SU-DHL-6 (cell line): ENCODE measurements at regions not wholly inside any gene's neighbourhood (a gene's known extent, or its start where the extent isn't known, plus 50 kb on each side); places are given as distances from the start of the nearest gene placed in this dataset.

ENCODE experiments used
- H2AFZ ChIP-seq: fragments of 200-600 bp; sonication (generic); 2 replicates; pipeline ENCODE4 v1.6.1; 2014; ENCODE audit warnings: low read depth, mild to moderate bottlenecking, moderate library complexity, mixed read lengths, antibody characterized with exemption, low read length; ENCODE audit not compliant: severe bottlenecking
- H3F3A ChIP-seq: fragments of 200-600 bp; shearing (Covaris generic); 2 replicates; pipeline ENCODE4 v1.6.0; 2016; ENCODE audit warnings: antibody characterized with exemption, mild to moderate bottlenecking; ENCODE audit not compliant: insufficient read depth
- H3K27ac ChIP-seq: fragments of 200-600 bp; sonication (generic); 2 replicates; pipeline ENCODE4 v1.5.1; 2016; ENCODE audit warnings: low read depth, mild to moderate bottlenecking, low read length, moderate library complexity, mixed read lengths
- H3K27me3 ChIP-seq: fragments of 200-600 bp; sonication (generic), shearing (Covaris generic); 2 replicates; pipeline ENCODE4 v1.6.0; 2014; ENCODE audit warnings: mild to moderate bottlenecking, low read length
- H3K36me3 ChIP-seq: fragments of 200-600 bp; sonication (generic); 2 replicates; pipeline ENCODE4 v1.6.1; 2014; ENCODE audit warnings: mild to moderate bottlenecking, low read length, mixed read lengths
- H3K4me2 ChIP-seq: fragments of 300-600, 200-600 bp; shearing (Covaris generic), sonication (generic); 2 replicates; pipeline ENCODE4 v1.6.0; 2014; ENCODE audit warnings: low read length, low read depth, mild to moderate bottlenecking; ENCODE audit not compliant: poor library complexity, severe bottlenecking
- H3K4me3 ChIP-seq: fragments of 200-600 bp; sonication (generic); 2 replicates; pipeline ENCODE4 v1.5.1; 2014; ENCODE audit warnings: antibody characterized with exemption, low read length, mild to moderate bottlenecking, mixed read lengths; ENCODE audit not compliant: insufficient read depth, poor library complexity, severe bottlenecking
- H3K79me2 ChIP-seq: fragments of 200-600 bp; sonication (generic); 2 replicates; pipeline ENCODE4 v1.6.1; 2014; ENCODE audit warnings: mild to moderate bottlenecking, low read length, moderate library complexity; ENCODE audit not compliant: insufficient read depth
- H3K9ac ChIP-seq: fragments of 200-600 bp; sonication (generic); 2 replicates; pipeline ENCODE4 v1.7.0; 2014; ENCODE audit warnings: mild to moderate bottlenecking, low read length
- H3K9me2 ChIP-seq: fragments of 200-600 bp; sonication (generic); replicated peaks from 2 replicates; pipeline ENCODE4 v1.6.1; 2014; ENCODE audit warnings: low read length; ENCODE audit not compliant: insufficient read depth
- H3K9me3 ChIP-seq: fragments of 200-600 bp; sonication (generic); 2 replicates; pipeline ENCODE4 v1.6.1; 2014; ENCODE audit warnings: low read length, mixed read lengths; ENCODE audit not compliant: insufficient read depth
- H4K20me1 ChIP-seq: fragments of 200-600 bp; sonication (generic); 2 replicates; pipeline ENCODE4 v1.6.1; 2014; ENCODE audit warnings: low read depth, mild to moderate bottlenecking, antibody characterized with exemption, low read length, moderate library complexity, mixed read lengths
- EZH2phosphoT487 ChIP-seq: fragments of 200-600 bp; sonication (generic), shearing (Covaris generic); conservative IDR thresholded peaks from 2 replicates; pipeline ENCODE4 v1.6.1; 2018; ENCODE audit warnings: mild to moderate bottlenecking, antibody characterized with exemption, low read length, moderate library complexity, mixed read lengths
- TF ChIP-seq, protein P1 (sequence below): fragments of 200-600 bp; sonication (generic); IDR thresholded peaks from one replicate; pipeline ENCODE4 v1.5.1; 2017; ENCODE audit warnings: antibody characterized with exemption, mild to moderate bottlenecking, low read length, moderate library complexity; ENCODE audit not compliant: insufficient read depth, poor library complexity, severe bottlenecking

DNA sequence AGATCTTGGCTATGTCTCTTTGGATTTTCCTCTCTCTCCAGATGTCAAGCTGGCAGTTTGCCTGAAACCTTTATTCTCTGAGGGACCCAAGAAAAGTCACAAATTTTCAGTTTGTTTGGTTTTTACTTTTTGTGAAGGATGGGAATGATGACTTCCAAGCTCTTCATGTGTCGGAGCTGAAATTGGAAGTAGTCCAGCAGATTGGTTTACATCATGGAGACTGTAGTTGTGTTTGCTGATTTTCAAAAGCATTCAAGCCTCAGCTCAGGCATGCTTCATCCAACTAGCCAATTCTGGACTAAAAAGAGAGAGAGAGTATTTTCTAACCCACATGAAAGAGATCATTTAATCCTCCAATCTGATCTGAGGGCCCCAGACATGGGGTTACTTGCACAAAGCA lies 326.2 kb upstream of the AUTS2 start:
- no peak overlapping the region for H3K4me3 ChIP-seq
- no peaks in the 10 kb centered on the region for H3K79me2 ChIP-seq
- H3K27me3 ChIP-seq, result no peaks in the 10 kb centered on the region
- H3K4me2 ChIP-seq, result no peak overlapping the region
- no peaks in the 10 kb centered on the region for H4K20me1 ChIP-seq
- no peak overlapping the region for H2AFZ ChIP-seq
- H3K9me2 ChIP-seq, result no peaks in the 10 kb centered on the region
- H3K9ac ChIP-seq, result no peak overlapping the region
- H3K36me3 ChIP-seq, result no peaks in the 10 kb centered on the region
- no peak overlapping the region for H3K27ac ChIP-seq
- TF ChIP-seq, protein P1, sequence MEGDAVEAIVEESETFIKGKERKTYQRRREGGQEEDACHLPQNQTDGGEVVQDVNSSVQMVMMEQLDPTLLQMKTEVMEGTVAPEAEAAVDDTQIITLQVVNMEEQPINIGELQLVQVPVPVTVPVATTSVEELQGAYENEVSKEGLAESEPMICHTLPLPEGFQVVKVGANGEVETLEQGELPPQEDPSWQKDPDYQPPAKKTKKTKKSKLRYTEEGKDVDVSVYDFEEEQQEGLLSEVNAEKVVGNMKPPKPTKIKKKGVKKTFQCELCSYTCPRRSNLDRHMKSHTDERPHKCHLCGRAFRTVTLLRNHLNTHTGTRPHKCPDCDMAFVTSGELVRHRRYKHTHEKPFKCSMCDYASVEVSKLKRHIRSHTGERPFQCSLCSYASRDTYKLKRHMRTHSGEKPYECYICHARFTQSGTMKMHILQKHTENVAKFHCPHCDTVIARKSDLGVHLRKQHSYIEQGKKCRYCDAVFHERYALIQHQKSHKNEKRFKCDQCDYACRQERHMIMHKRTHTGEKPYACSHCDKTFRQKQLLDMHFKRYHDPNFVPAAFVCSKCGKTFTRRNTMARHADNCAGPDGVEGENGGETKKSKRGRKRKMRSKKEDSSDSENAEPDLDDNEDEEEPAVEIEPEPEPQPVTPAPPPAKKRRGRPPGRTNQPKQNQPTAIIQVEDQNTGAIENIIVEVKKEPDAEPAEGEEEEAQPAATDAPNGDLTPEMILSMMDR, result no peak
- no peak for TF ChIP-seq EZH2phosphoT487
- H3K9me3 ChIP-seq, result no peaks in the 10 kb centered on the region
- no peaks in the 10 kb centered on the region for H3F3A ChIP-seq

DNA sequence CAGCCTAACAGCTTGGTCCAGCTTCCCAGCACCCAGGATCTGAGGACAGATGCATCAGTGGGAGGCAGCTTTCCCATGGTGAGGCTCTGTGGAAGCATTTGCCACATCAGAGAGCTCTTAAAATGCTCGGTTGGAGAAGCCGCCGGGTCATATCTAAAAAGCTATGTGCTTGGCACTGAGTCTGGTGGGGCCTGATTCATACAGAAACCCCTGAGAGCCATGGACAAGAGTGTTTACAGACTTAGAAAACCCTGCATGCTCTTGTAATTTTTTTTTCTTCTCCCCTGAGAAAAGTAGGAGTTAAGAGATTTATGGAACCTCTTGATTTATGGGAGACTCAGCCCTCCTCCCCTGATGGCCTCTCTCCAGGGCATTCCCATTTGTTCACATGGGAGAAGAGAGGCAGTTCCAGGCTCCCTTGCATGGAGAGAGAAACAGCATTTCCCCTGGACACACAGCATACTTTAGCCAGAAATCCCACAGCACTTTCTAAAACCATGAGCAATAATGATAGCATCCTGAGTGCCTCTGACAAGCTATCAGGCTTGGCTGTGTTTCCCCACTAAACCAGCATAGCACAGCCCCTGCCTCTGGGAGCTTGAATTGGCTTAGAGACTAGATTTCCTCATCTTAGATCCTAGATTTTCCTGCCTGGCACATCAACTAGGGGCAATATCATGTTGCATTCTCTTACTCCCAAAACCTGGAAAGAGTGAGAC lies 322.1 kb upstream of the AUTS2 start:
- H3K4me2 ChIP-seq, result no peak overlapping the region
- no peak overlapping the region for H3K4me3 ChIP-seq
- H4K20me1 ChIP-seq, result no peaks in the 10 kb centered on the region
- no peak for TF ChIP-seq EZH2phosphoT487
- TF ChIP-seq, protein P1, result no peak
- H2AFZ ChIP-seq, result no peak overlapping the region
- H3F3A ChIP-seq, result no peaks in the 10 kb centered on the region
- no peaks in the 10 kb centered on the region; the same call in 1 of the 2 replicates for H3K27me3 ChIP-seq
- no peak overlapping the region for H3K27ac ChIP-seq
- H3K79me2 ChIP-seq, result no peaks in the 10 kb centered on the region
- peaks cover 4% of the 10 kb centered on the region; the same call in 1 of the 2 replicates for H3K9me3 ChIP-seq
- no peak overlapping the region for H3K9ac ChIP-seq
- H3K9me2 ChIP-seq, result no peaks in the 10 kb centered on the region
- H3K36me3 ChIP-seq, result no peaks in the 10 kb centered on the region

DNA sequence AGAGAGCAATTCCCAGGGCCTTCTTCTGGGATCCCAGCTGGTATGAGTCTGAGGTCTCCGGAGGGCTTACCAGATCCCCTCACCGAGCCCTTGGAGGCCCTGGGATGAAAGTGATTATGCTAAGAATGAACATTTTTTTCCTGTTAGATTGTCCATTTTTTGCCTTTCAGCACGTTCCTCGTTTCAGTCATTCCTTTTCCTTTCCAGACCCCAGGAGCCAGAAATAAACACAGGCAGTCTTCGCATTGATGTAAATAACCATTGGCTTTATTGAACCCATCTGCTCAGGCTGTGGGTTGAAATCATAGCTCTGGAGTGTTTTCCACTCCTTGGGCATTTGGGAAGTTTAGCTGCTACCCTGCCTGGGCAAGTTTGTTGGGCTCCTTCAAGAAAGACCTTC lies 320.9 kb upstream of the AUTS2 start:
- H3K4me2 ChIP-seq, result no peak overlapping the region
- no peak for TF ChIP-seq EZH2phosphoT487
- TF ChIP-seq, protein P1, result no peak
- H3K9me2 ChIP-seq, result no peaks in the 10 kb centered on the region

More for the DNA sequence above, 320.9 kb upstream of the AUTS2 start:
- peaks cover 12% of the 10 kb centered on the region; the same call in 1 of the 2 replicates for H3K9me3 ChIP-seq
- no peaks in the 10 kb centered on the region for H3K79me2 ChIP-seq
- H3K4me3 ChIP-seq, result no peak overlapping the region
- no peaks in the 10 kb centered on the region; the same call in 1 of the 2 replicates for H3K27me3 ChIP-seq
- H2AFZ ChIP-seq, result no peak overlapping the region
- no peaks in the 10 kb centered on the region for H4K20me1 ChIP-seq
- no peak overlapping the region for H3K9ac ChIP-seq
- H3K36me3 ChIP-seq, result no peaks in the 10 kb centered on the region
- H3F3A ChIP-seq, result no peaks in the 10 kb centered on the region
- H3K27ac ChIP-seq, result no peak overlapping the region
